WERI-Rb-1 (cell line): ENCODE measurements at regions not wholly inside any gene's neighbourhood (a gene's known extent, or its start where the extent isn't known, plus 50 kb on each side); places are given as distances from the start of the nearest gene placed in this dataset.

ENCODE experiments used
- DNase-seq: peaks from one replicate; pipeline ENCODE4 v3.0.0-alpha.2; 2020
- H3K27ac ChIP-seq: fragments of 250-450 bp; sonication (Bioruptor Pico); 2 replicates; pipeline ENCODE4 v1.5.1; 2020; ENCODE audit warnings: mild to moderate bottlenecking, moderate library complexity
- H3K27me3 ChIP-seq: fragments of 250-450 bp; sonication (Bioruptor Pico); 2 replicates; pipeline ENCODE4 v1.5.1; 2021; ENCODE audit warnings: mild to moderate bottlenecking, low read depth, moderate library complexity; ENCODE audit not compliant: insufficient read depth, severe bottlenecking
- H3K36me3 ChIP-seq: fragments of 250-450 bp; sonication (Bioruptor Pico); 2 replicates; pipeline ENCODE4 v1.5.1; 2020; ENCODE audit warnings: mild to moderate bottlenecking, moderate library complexity
- H3K4me3 ChIP-seq: 2 replicates; pipeline ENCODE4 v1.5.1; 2011; ENCODE audit warnings: low read depth, mild to moderate bottlenecking, control low read depth, low read length
- H3K9me3 ChIP-seq: fragments of 250-450 bp; sonication (Bioruptor Pico); 2 replicates; pipeline ENCODE4 v1.5.1; 2021; ENCODE audit warnings: mild to moderate bottlenecking, moderate library complexity; ENCODE audit not compliant: severe bottlenecking
- CTCF ChIP-seq: IDR thresholded peaks from 2 replicates; pipeline ENCODE4 v1.5.1; 2011; ENCODE audit warnings: low read depth, mild to moderate bottlenecking, control low read depth, inconsistent platforms, low read length

GRCh38 chr7:131624536-131624935, 68.1 kb upstream of the PODXL start:
- no peak for TF ChIP-seq CTCF

GRCh38 chr7:131623154-131623553, 66.7 kb upstream of the PODXL start:
- no peaks in the 10 kb centered on the region for H3K9me3 ChIP-seq
- H3K27ac ChIP-seq, result no peak overlapping the region
- no peak overlapping the region for H3K4me3 ChIP-seq
- H3K27me3 ChIP-seq, result no peaks in the 10 kb centered on the region
- no peaks in the 10 kb centered on the region for H3K36me3 ChIP-seq
- TF ChIP-seq CTCF, result no peak
- DNase-seq, result no peak

More at GRCh38 chr7:131624536-131624935, 68.1 kb upstream of the PODXL start:
- Histone ChIP-seq H3K36me3 (no peaks in the 10 kb centered on the region), H3K4me3 (no peak overlapping the region), H3K27me3 (no peaks in the 10 kb centered on the region), H3K9me3 (no peaks in the 10 kb centered on the region), H3K27ac (no peak overlapping the region)
- no peak for DNase-seq

- DNase-seq, result no peak
- TF ChIP-seq CTCF, result no peak
- Histone ChIP-seq H3K9me3 (no peaks in the 10 kb centered on the region), H3K36me3 (no peaks in the 10 kb centered on the region), H3K4me3 (no peak overlapping the region), H3K27me3 (no peaks in the 10 kb centered on the region), H3K27ac (no peak overlapping the region)
Measured at GRCh38 chr7:131621652-131622051, 65.2 kb upstream of the PODXL start.

GRCh38 chr7:131620673-131621609, 64.5 kb upstream of the PODXL start:
- no peak overlapping the region; the same call in 1 of the 2 replicates for H3K27ac ChIP-seq
- DNase-seq, result no peak
- no peaks in the 10 kb centered on the region for H3K27me3 ChIP-seq
- no peaks in the 10 kb centered on the region for H3K9me3 ChIP-seq
- no peak overlapping the region for H3K4me3 ChIP-seq
- TF ChIP-seq CTCF, result no peak
- no peaks in the 10 kb centered on the region for H3K36me3 ChIP-seq

- no peak overlapping the region for H3K4me3 ChIP-seq
- H3K27me3 ChIP-seq, result no peaks in the 10 kb centered on the region
- H3K9me3 ChIP-seq, result no peaks in the 10 kb centered on the region
- H3K36me3 ChIP-seq, result no peaks in the 10 kb centered on the region
- DNase-seq, result peak; percentile 78
- H3K27ac ChIP-seq, result peak overlapping the region; percentile 78
- TF ChIP-seq CTCF, result no peak
Measured at GRCh38 chr7:131619336-131620305, 63.2 kb upstream of the PODXL start.
